KBM-7 (cell line): ENCODE measurements at regions not wholly inside any gene's neighbourhood (a gene's known extent, or its start where the extent isn't known, plus 50 kb on each side); places are given as distances from the start of the nearest gene placed in this dataset.
"Not testable (repeated sequence)": the region's sequence is repeated elsewhere in the genome, so short reads cannot be mapped to it uniquely, and the experiment has no call there.

Experiments
- DNase-seq: peaks from one replicate; pipeline ENCODE4 v3.0.0-alpha.2; 2015
- in situ Hi-C: fragments of 300-500 bp; cut with MboI; formaldehyde crosslinking; loops from 2 replicates; pipeline ENCODE4 v1.14.3; 2020; ENCODE audit warnings: low sequenced_read_pairs, low pct_unique_long_range_greater_than_20kb, mixed read lengths

DNA sequence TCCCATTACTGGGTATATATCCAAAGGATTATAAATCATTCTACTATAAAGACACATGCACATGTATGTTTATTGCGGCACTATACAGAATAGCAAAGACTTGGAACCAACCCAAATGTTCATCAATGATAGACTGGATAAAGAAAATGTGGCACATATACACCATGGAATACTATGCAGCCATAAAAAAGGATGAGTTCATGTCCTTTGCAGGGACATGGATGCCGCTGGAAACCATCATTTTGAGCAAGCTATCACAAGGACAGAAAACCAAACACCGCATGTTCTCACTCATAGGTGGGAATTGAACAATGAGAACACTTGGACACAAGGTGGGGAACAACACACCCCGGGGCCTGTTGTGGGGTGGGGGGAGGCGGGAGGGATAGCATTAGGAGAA is 57.0 kb upstream of the NEUROD1 start:
- in situ Hi-C loops, DNase-seq: not testable (repeated sequence)

DNA sequence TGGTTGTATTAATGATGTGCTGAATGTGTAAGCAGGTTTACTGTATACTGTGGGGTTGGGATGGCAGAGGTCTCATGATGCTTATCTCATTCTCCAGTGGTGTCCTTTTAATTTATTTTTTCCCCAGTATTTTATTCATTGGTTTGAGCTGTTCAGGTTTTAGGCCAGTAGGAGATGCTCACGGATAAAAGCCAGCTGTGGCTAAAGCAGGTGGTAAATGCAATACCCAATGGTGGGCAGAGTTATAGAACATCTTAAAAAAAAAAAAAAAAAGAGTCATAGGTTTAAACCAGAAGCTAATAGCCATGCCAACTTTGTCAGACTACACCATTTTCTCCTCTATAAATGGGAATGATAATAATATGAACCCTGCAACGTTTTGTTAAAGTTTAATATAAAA is 57.8 kb upstream of the NEUROD1 start:
- in situ Hi-C loops: no loop called here
- peak; percentile 49 for DNase-seq

DNA sequence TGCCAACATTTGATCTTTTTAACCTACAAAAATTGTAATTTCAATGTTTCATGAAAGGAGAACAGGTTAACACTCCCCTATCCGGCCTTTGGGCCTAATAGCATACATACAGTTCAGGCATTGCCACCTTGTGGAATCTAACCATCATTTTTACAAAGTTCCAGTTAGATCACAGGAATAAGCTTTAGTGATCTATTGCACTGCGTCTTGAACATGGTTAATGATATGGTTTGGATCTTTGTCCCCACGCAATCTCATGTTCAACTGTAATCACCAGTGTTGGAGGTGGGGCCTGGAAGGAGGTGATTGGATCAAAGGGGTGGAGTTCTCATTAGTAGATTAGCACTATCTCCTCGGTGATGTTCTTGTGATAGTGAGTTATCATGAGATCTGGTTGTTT is 58.2 kb upstream of the NEUROD1 start:
- no peak for DNase-seq
- in situ Hi-C loops: no loop called here

DNA sequence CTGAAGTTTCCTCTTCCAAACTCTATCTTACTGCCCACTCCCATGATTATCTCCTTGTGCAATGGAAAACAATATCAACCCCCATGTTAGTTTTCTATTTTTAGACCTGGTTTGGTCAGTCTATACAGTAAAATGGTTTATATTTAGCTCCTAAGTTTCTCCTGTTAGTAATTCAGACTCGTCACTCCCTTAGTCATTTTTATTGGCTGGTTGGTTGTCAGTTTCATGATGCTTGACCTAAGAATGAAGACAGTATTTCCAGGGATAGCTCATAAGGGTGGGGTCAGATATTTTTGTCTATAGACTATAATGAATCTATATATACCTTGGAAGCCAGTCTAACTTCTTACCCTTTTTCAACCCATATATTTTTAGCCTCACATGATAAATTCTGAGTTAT is 61.4 kb upstream of the NEUROD1 start:
- in situ Hi-C loops: no loop called here
- DNase-seq: no peak

DNA sequence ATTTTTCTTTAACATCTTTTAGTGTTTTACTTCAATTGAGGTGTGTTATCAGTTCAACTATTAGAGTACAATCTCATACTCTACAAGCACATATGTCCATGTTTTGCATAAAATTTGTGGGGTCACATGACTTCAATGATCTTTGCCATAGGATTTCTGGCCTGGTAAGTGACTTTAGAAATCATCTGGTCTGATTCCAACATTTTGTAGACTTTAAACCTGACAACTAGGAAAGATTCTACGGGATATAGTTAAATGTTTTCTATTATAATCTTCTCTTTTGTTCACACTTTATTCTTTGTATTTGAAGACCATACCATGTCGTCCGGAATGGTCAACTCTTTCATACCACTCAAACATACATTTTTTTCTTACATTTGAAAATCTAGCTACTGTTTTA is 62.0 kb upstream of the NEUROD1 start:
- in situ Hi-C loops: no loop called here

DNA sequence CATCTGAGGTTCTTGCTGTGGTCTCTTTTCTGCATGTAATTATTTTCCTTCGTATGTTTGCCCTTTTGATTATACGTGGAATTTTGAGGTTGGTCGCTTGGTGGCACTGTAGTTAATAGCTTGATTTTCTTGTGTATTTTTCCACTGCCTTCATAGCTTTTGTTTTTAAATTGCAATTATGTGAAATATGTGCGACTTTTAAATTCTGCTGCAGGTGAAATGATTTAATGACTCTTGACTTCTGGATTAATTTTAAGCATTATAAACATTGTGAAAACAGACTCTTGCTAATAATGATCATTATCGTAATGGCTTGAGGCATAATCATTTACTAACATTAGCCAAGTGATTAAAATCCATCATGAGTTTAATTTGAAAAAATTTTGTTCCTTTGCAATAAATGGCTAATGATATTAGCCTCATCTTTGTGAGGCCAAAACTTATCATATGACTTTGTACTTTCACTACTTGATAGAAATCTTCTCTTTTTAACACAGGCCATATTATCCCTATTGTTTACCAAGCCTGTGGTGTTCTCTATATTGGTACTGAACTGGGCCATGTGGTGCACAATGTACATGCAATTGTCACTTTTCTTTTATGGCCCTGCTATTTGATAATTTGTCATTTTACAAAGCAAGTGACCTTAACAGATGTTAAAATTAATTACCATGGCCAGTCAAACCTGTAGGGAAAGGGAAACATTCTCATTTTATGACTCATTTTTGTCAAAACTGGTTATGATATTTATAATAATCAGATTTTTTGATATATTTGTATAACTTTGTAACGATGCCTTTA is 62.8 kb upstream of the NEUROD1 start:
- in situ Hi-C loops: no loop called here
- peak; percentile 79 for DNase-seq

More for the DNA sequence above, 62.0 kb upstream of the NEUROD1 start:
- DNase-seq: no peak

DNA sequence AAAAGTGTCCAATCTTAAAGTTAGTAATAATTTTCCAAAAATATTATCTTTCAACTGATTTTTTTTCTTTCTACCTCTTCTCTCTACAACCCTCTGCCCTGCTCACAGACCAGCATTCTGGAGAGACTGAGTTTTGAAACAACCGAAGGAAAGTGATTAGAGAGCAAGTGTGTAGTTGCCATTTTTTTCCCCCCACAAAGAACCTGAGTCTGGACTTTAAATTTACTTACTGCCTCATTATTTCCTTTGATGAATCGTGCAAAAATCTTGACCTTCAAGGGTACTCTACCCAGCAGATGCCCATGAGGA is 63.4 kb upstream of the NEUROD1 start:
- in situ Hi-C loops: no loop called here
- no peak for DNase-seq

DNA sequence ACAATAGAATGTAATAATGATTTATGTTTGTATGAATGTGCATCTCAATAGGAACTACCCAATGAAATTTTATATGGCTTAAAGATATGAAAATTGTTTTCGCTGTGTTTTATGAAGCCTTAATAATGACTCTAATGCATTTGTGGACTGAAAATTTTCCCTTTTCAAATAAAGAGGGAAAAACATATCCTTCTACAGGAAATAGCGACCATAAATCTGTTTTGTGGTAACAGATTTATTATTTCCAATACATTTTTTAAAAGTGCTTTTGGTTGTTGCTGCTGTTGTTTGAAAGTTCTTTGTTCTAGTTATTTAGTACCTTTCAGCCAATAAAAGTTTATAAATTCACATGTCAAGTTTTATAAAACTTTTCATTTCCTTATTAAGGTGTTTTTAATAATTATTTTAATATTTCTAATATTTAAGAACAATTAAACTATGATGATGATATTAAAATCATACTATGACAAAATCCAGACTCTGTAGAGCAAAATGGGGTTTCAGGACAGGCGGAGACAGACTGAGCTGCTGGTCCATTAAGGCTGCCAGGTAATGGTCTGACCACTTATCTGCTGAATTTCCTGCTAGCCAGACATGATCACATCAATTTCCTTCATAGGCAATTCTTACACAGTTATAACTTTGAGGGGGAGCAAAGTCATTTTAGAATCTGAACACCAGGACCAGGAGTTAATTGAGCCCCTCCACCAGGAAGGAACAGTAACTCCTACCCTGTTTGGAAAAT is 65.7 kb upstream of the NEUROD1 start:
- in situ Hi-C loops: no loop called here
- no peak for DNase-seq

DNA sequence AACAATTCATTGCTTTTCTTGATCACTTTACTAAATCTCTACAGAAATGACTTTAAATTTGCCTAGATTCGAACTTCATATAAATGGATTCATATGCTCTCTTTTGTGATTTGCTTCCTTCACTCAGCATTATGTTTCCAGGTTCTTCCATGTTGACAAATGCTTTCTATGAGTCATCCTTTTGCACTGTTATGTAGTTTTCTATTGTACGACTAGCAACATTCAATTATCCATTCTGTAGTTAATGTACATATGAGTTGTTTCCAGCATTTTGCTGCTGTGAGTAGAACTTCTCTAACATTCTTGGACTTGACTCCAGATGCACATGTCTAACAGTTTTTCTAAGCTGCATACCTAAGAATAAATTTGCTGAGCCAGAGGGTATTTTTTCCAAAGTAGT is 66.5 kb upstream of the NEUROD1 start:
- in situ Hi-C loops: no loop called here
- no peak for DNase-seq

DNA sequence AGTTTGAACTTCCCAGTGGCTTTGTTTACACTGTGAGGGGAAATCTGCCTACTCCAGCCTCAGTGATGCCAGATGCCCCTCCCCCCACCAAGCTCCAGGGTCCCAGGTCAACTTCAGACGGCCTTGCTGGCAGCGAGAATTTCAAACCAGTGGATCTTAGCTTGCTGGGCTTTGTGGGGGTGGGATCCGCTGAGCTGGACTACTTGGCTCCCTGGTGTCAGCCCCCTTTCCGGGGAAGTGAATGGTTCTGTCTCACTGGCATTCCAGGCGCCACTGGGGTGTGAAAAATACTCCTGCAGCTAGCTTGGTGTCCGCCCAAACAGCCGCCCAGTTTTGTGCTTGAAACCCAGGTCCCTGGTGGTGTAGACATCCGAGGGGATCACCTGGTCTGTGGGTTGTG is 70.0 kb upstream of the NEUROD1 start:
- DNase-seq: no peak
- in situ Hi-C loops: no loop called here

DNA sequence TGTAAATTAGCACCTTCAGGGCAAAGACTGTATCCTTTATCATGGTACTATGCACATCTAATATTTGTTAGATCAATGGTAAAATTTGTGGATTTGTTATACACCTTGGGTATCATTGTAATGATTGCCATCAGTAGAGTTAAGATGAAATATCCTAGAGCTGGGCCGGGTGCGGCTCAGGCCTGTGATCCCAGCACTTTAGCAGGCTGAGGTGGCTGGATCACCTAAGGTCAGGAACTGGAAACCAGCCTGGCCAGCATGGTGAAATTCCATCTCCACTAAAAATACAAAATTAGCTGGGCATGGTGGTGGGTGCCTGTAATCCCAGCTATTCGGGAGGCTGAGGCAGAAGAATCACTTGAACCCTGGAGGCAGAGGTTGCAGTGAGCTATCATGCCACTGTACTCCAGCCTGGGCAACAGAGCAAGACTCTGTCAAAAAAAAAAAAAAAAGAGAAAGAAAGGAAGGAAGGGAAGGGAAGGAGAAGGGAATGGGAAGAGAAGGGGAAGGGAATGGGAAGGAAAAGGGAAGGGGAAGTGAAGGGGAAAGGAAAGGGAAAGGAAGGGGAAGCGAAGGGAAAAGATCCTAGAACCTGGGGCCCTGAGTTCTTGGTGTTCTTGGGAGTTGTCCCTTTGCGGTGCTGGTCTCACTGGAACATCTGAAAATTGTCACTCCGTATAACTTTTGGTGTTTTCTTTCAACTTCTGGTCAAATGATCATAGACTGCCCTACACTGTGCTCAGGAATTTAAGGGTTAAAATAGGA is 71.1 kb upstream of the NEUROD1 start:
- in situ Hi-C loops: no loop called here

DNA sequence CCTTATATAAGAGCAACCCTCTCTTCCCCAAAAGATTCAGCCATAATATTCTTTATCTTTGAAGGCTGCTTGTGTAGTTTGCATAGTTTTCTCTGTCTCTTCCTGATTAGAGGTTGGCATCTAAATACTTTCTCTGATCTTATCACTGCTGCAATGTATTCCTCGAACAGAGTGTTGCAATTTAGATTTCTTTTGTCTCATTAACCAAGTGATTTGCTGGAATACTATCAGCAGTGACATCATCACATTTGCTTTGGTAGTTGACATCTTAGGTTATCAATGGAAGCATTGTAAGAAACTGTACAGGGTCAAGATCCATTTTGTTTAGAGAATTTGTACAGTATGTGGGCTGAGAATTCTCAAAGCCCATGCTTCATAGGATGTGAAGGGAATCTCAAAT is 72.0 kb upstream of the NEUROD1 start:
- in situ Hi-C loops: no loop called here

More for the DNA sequence above, 71.1 kb upstream of the NEUROD1 start:
- DNase-seq: no peak

DNA sequence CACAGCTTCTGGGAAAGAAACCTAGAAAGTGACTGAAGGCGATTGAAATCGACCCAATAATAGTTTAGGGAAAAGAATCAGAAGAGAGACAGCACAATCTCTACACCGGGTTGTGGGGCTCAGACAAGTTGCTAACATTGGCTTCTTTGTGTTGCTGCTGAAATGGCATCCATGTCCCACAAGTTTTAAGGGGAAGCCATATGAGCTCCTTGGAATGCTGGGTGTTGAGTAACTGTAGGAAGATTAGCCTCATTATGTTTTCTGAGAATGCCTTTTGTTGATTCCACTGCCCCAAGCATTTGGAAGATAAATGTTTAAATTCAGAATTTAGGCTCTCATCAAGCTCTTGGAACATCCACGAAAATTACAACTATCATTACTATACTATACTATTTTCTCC is 73.4 kb upstream of the NEUROD1 start:
- in situ Hi-C loops: no loop called here
- no peak for DNase-seq

More for the DNA sequence above, 72.0 kb upstream of the NEUROD1 start:
- DNase-seq: no peak

DNA sequence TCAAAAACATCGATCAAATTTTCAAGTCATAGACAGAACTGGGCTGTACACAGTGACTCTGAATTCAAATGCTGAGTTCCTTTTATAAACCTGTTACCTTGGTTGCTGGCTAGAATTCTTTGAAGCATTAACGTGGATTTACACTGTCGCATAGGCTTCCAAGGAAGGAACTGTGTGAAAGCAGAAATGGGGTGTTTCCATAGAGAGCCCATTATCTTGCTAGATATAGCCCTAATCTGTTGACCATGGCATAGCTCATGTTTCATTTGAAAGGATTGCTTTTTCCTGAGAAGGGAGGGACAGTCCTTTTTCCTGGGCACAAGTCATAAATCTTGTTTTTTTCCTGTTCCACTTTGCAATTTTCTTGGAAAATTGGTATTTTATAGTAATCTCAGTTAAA is 73.8 kb upstream of the NEUROD1 start:
- DNase-seq: no peak
- in situ Hi-C loops: no loop called here

DNA sequence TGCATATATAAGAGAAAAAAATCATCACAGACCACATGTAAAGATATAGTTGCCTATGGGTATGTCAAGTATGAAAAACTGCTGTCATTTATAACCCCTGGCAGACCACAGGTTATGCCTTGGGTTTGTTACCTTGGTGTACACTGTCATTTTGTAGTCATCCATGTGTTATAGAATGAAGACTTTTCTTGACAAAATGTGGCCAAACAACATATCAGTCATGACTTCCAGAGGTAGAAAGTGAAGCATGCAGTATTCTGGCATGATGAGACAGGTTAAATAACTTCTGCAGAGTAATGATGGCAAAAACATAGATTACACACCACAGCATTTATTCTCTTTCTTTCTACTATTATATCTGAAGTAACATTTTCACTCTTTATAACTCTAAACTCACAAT is 74.9 kb upstream of the NEUROD1 start:
- DNase-seq: no peak

DNA sequence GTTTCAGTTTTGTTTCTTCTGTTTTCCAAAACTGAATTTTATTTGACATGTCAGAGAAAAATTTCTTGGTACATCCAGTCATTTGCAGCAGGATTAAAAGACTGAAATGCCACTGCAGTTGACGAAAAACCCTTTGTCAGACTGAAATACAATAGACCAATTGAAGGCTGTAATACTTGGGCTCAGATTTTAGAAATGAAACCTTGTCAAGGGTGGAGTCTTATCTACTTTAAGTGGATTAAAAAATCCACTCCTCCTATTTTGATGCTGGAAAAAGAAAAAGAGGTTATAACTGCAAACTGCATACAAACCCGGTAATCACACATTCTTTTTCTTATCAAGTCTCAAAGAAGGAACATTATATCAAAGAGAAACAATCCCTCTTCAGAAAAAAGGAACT is 80.2 kb upstream of the NEUROD1 start:
- DNase-seq: no peak
- in situ Hi-C loops: no loop called here

More for the DNA sequence above, 74.9 kb upstream of the NEUROD1 start:
- in situ Hi-C loops: no loop called here

DNA sequence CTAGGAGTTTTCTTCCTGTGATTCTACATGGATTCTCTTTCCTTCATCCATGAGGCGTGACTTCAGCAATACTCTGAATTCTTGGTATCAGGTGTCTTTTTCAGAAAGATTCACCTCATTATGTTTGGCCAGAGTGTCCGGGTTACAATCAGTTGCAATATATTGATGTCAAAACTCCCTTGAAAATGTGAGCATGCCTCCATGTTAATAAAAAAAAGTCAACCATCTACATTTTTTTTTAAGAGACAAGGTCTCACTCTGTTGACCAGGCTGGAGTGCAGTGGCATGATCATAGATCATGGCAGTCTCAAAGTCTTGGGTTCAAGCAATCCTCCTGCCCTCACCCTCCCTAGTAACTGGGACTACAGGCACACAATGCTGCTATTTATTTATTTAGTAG is 80.9 kb upstream of the NEUROD1 start:
- in situ Hi-C loops: no loop called here

DNA sequence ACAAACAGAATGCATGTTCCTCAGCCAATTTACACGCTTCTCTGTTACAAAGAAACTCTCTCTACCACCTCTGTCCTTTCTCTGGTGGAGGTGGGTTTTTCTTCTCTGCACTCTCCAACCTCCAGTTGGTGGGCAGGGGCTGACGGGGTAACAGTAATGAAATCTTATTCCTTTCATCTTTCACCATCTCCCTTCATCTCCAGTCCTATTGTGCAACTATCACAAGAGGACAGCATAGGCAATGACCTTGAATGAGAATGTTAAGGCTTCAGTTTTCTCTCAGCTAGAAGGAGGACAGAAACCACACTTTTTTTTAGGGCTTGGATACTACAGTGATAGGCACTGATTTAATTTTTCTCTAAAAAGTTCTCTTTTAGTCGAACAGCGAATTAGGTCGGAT is 81.7 kb upstream of the NEUROD1 start:
- in situ Hi-C loops: no loop called here
- DNase-seq: no peak

More for the DNA sequence above, 80.9 kb upstream of the NEUROD1 start:
- no peak for DNase-seq

DNA sequence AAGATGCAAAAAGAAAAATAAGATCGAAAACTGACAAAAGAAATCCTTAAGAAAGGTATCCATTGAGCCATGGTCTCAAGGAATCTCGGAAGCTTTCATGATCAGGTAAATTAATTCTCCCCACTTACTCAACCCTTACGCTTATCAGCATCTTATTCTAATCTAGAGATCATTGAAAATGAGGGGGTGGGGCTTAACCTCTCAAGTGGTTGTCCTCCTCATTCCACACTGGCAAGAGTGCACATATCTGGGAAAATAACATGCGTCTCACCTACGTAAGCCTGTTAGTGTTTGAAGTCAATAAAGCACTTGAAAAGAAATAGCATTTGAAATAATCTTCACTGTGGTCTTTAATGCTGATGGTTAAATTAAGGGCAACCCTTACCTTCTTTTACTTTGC is 82.5 kb upstream of the NEUROD1 start:
- in situ Hi-C loops: no loop called here
- no peak for DNase-seq

DNA sequence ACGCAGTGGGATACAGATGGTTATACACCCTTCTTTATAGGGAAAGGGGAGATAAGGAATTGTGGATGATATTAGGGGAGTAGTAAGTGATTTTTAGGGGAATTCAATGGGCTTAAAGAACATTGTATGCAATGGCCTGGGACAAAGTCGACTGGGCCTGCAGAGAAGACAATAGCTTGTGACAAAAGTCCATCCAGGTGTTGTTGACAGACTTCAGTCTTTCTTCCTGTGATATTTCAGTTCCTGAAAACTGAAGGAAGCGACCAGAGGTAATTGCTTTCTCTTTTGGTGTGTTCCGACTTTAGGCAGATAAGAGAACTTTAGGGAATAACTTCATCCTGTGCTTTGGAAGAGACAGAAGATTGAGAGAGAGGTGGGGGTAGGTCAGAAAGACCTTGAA is 83.1 kb upstream of the NEUROD1 start:
- DNase-seq: no peak
- in situ Hi-C loops: no loop called here
